ENCODE measurements at regions not wholly inside any gene's neighbourhood (a gene's known extent, or its start where the extent isn't known, plus 50 kb on each side); places are given as distances from the start of the nearest gene placed in this dataset.

DNA sequence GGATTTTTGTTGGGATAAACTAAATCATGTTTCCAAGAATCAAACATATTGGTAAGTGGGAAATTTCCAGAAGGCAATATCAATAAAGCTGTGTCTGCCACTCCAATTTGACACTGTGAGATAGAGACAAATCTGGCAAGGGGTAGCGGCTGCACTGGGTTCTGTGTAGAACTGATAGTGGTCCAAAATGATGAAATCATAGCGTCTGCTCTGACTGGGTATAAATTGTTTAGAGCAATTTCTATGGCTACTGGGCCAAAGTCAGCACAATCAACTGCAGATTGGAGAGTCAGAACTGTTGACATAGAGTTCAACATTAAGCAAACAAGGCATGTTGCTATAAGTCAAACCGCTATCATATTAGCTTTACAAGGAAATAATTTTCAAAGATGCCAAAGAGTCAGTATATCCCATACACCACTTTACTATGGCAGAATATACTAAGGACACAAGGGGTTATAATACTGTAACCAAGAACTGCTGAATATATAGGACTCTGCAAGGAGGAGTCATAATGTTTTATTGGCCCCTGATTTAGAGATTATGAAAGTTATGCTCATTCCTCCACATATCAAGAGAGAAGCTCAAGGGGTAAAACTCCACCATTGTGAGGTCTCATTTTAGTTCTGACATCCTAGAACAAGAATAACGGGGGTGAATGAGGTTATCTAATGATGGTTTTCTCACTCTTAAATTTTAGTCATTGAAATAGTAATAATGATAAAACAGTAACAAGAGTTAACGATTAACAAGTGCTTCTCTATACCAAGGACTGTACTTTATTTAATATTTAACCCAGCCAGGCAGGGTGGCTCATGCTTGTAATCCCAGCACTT is 309.7 kb upstream of the GADL1 start:
- TF ChIP-seq, protein P1, sequence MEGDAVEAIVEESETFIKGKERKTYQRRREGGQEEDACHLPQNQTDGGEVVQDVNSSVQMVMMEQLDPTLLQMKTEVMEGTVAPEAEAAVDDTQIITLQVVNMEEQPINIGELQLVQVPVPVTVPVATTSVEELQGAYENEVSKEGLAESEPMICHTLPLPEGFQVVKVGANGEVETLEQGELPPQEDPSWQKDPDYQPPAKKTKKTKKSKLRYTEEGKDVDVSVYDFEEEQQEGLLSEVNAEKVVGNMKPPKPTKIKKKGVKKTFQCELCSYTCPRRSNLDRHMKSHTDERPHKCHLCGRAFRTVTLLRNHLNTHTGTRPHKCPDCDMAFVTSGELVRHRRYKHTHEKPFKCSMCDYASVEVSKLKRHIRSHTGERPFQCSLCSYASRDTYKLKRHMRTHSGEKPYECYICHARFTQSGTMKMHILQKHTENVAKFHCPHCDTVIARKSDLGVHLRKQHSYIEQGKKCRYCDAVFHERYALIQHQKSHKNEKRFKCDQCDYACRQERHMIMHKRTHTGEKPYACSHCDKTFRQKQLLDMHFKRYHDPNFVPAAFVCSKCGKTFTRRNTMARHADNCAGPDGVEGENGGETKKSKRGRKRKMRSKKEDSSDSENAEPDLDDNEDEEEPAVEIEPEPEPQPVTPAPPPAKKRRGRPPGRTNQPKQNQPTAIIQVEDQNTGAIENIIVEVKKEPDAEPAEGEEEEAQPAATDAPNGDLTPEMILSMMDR (conservative IDR thresholded peaks at IDR 0.05; ENCODE audit: low read depth in 2 of 2): no peak
- TF ChIP-seq ZNF331 (CRISPR knock-in tag; IDR thresholded peaks at IDR 0.05; ENCODE audit: low read depth) (no peak), EZH2 (IDR thresholded peaks at IDR 0.05; ENCODE audit: low read depth, unreplicated experiment) (no peak), POLR2AphosphoS5 (IDR thresholded peaks at IDR 0.05; ENCODE audit: low read depth) (no peak), EZH2phosphoT487 (IDR thresholded peaks at IDR 0.05; ENCODE audit: unreplicated experiment) (no peak), CREB1 (CRISPR knock-in tag; IDR thresholded peaks at IDR 0.05; ENCODE audit: low read depth) (no peak), STAT1 (IDR thresholded peaks at IDR 0.05; ENCODE audit: unreplicated experiment) (no peak), JUNB (IDR thresholded peaks at IDR 0.05; ENCODE audit: unreplicated experiment) (no peak)
- TF ChIP-seq, protein P2, sequence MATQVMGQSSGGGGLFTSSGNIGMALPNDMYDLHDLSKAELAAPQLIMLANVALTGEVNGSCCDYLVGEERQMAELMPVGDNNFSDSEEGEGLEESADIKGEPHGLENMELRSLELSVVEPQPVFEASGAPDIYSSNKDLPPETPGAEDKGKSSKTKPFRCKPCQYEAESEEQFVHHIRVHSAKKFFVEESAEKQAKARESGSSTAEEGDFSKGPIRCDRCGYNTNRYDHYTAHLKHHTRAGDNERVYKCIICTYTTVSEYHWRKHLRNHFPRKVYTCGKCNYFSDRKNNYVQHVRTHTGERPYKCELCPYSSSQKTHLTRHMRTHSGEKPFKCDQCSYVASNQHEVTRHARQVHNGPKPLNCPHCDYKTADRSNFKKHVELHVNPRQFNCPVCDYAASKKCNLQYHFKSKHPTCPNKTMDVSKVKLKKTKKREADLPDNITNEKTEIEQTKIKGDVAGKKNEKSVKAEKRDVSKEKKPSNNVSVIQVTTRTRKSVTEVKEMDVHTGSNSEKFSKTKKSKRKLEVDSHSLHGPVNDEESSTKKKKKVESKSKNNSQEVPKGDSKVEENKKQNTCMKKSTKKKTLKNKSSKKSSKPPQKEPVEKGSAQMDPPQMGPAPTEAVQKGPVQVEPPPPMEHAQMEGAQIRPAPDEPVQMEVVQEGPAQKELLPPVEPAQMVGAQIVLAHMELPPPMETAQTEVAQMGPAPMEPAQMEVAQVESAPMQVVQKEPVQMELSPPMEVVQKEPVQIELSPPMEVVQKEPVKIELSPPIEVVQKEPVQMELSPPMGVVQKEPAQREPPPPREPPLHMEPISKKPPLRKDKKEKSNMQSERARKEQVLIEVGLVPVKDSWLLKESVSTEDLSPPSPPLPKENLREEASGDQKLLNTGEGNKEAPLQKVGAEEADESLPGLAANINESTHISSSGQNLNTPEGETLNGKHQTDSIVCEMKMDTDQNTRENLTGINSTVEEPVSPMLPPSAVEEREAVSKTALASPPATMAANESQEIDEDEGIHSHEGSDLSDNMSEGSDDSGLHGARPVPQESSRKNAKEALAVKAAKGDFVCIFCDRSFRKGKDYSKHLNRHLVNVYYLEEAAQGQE (IDR thresholded peaks at IDR 0.05; ENCODE audit: unreplicated experiment): no peak
- TF ChIP-seq, protein P3, sequence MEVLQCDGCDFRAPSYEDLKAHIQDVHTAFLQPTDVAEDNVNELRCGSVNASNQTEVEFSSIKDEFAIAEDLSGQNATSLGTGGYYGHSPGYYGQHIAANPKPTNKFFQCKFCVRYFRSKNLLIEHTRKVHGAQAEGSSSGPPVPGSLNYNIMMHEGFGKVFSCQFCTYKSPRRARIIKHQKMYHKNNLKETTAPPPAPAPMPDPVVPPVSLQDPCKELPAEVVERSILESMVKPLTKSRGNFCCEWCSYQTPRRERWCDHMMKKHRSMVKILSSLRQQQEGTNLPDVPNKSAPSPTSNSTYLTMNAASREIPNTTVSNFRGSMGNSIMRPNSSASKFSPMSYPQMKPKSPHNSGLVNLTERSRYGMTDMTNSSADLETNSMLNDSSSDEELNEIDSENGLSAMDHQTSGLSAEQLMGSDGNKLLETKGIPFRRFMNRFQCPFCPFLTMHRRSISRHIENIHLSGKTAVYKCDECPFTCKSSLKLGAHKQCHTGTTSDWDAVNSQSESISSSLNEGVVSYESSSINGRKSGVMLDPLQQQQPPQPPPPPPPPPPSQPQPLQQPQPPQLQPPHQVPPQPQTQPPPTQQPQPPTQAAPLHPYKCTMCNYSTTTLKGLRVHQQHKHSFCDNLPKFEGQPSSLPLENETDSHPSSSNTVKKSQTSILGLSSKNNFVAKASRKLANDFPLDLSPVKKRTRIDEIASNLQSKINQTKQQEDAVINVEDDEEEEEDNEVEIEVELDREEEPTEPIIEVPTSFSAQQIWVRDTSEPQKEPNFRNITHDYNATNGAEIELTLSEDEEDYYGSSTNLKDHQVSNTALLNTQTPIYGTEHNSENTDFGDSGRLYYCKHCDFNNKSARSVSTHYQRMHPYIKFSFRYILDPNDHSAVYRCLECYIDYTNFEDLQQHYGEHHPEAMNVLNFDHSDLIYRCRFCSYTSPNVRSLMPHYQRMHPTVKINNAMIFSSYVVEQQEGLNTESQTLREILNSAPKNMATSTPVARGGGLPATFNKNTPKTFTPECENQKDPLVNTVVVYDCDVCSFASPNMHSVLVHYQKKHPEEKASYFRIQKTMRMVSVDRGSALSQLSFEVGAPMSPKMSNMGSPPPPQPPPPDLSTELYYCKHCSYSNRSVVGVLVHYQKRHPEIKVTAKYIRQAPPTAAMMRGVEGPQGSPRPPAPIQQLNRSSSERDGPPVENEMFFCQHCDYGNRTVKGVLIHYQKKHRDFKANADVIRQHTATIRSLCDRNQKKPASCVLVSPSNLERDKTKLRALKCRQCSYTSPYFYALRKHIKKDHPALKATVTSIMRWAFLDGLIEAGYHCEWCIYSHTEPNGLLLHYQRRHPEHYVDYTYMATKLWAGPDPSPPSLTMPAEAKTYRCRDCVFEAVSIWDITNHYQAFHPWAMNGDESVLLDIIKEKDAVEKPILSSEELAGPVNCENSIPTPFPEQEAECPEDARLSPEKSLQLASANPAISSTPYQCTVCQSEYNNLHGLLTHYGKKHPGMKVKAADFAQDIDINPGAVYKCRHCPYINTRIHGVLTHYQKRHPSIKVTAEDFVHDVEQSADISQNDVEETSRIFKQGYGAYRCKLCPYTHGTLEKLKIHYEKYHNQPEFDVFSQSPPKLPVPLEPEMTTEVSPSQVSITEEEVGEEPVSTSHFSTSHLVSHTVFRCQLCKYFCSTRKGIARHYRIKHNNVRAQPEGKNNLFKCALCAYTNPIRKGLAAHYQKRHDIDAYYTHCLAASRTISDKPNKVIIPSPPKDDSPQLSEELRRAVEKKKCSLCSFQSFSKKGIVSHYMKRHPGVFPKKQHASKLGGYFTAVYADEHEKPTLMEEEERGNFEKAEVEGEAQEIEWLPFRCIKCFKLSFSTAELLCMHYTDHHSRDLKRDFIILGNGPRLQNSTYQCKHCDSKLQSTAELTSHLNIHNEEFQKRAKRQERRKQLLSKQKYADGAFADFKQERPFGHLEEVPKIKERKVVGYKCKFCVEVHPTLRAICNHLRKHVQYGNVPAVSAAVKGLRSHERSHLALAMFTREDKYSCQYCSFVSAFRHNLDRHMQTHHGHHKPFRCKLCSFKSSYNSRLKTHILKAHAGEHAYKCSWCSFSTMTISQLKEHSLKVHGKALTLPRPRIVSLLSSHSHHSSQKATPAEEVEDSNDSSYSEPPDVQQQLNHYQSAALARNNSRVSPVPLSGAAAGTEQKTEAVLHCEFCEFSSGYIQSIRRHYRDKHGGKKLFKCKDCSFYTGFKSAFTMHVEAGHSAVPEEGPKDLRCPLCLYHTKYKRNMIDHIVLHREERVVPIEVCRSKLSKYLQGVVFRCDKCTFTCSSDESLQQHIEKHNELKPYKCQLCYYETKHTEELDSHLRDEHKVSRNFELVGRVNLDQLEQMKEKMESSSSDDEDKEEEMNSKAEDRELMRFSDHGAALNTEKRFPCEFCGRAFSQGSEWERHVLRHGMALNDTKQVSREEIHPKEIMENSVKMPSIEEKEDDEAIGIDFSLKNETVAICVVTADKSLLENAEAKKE (CRISPR knock-in tag; IDR thresholded peaks at IDR 0.05): no peak
